Skin of body (tissue), 1 donor: ENCODE measurements at regions not wholly inside any gene's neighbourhood (a gene's known extent, or its start where the extent isn't known, plus 50 kb on each side); places are given as distances from the start of the nearest gene placed in this dataset.

Experiments used
- DNase-seq: peaks from one replicate; lab custom pipeline; 2025; lab: John Stamatoyannopoulos, UW

DNA sequence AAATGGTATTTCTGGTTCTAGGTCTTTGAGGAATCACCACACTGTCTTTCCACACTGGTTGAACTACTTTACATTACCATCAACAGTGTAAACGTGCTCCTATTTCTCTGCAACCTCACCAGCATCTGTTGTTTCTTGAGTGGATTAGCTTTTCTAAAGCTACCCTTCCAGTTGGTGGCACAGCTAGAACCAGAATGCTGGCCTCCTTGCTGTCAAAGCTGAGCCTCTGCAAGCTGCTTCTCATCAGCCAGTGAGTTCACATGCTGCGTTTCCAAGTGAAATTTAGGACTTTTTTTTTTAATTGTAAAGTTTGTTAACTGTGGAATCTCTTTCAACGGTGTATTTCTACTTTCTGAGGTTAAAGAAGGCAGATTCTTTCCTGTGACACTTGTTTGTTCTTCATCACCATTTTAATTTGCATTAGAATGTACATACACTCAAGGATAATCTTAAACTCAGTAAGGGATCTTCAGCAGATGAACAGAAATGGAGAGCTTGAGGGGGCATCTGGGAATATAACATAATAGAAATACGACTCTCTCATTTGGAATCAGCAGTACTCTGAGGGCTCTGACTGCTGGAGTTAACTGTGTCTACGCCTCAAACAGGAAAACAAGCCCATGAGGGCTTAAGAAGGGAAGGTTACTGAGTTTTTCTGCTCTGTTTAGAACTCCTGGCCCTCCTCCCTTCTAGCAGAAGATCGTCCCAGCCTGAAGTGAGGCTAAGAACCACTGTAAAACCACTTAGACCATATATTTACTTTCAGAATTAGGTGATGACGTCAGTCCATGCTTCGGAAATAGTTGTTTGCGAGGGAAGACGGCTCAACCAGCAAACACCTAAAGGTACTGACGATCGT lies 148.4 kb upstream of the FAM20A start:
- no peak for DNase-seq

DNA sequence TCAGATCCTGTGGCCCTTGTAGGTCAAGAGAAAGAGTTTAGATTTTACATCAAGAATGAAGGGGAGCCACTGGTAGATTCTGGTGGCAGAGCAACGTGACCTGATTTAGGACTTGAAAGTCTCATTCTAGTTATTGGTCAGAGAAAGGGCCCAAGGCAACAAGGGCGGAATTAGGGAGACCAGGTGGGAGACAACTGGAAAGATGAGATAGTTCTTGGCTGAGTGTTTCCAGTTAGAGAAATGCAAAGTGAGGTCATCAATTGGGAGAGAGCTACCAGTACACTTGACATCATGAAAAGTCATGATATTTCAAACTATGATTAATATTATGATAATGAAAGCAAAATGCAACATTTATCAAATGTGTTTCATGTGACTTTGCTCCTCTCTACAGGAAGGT lies 147.2 kb upstream of the FAM20A start:
- DNase-seq = no peak

- DNase-seq = no peak
Observed at GRCh38 chr17:68740555-68741447, 139.6 kb upstream of the FAM20A start.

DNA sequence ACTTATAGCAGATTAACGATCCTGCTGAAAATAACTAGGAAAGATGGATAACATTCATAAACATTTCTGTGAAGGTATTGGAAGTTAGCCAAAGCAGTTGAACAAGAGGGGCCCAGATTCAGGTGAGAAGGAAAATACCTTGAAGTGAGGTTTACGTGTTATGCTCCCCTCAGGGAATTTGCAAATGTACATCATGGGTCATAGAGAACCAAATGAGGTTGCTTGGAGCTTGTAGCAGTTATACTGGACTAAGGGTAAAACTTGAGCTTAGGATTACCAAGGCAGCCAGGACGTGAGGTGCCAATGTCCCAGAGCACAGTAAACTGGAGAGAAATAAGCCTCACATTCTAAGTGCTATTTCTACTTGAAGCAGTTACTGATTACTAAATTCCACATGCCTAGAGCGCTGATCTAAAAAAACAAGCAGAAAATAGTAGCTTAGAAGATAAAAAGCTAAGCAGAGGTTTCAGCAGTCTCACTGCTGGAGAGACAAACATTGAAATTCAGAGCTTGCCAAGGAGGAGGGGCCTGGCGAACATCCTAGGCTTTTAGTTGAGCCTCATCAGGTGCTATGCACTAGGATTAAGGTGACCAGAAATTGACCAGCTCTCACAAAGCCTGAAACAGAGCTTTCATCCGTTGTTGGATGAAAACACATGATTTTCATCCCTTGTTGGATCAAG lies 136.7 kb upstream of the FAM20A start:
- DNase-seq = no peak

GRCh38 chr17:68734931-68735330 lies 133.8 kb upstream of the FAM20A start:
- DNase-seq = peak; percentile 26

GRCh38 chr17:68734187-68734900 lies 133.2 kb upstream of the FAM20A start:
- no peak for DNase-seq

- DNase-seq = peak; percentile 24
Observed at GRCh38 chr17:68733241-68734176, 132.3 kb upstream of the FAM20A start.

- DNase-seq = no peak
Observed at GRCh38 chr17:68732301-68732749, 131.2 kb upstream of the FAM20A start.

GRCh38 chr17:68731465-68731864 lies 130.3 kb upstream of the FAM20A start:
- no peak for DNase-seq

DNA sequence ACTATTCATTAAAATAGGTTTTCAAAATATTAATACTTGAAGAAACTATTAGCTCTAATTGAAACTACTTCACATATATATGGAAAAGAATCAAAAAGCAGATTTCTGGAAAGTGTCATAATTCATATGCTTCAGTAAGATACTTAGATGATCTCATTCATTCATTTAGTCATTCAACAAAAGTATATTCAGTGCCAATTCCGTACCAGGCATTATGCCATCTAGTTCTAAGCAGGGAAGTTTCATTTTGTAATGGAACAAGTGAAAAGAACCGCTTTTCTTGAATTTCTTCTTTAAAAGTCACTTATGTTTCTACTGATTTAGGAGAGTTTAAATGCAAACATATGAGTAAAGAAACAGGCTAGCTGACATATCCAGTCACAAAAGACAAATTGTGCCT lies 118.3 kb upstream of the FAM20A start:
- DNase-seq = peak; percentile 70

- DNase-seq = no peak
Observed at GRCh38 chr17:68718926-68719325, 117.8 kb upstream of the FAM20A start.

- DNase-seq = no peak
Observed at GRCh38 chr17:68718465-68718864, 117.3 kb upstream of the FAM20A start.

DNA sequence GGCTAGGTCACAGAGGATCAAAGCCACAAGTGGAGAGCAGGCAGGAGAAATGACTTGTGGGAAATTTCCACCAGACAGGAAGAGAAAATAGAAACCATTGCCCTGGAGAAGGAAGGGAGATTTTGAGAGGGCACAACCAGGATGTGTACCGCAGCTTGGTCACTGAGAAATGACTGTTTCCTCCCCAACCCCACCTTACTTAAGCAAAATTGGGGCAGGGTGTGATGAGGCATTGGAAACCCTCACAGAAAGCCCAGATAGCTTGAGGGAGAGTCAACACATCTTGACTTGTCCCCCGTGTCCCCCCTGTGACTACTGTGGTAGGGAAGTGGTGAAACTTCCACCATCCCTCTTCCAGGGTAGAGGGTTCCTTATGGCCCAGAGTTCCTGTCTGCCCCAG lies 113.5 kb upstream of the FAM20A start:
- DNase-seq = no peak

- DNase-seq = peak; percentile 19
Observed at GRCh38 chr17:68711858-68712257, 110.7 kb upstream of the FAM20A start.

DNA sequence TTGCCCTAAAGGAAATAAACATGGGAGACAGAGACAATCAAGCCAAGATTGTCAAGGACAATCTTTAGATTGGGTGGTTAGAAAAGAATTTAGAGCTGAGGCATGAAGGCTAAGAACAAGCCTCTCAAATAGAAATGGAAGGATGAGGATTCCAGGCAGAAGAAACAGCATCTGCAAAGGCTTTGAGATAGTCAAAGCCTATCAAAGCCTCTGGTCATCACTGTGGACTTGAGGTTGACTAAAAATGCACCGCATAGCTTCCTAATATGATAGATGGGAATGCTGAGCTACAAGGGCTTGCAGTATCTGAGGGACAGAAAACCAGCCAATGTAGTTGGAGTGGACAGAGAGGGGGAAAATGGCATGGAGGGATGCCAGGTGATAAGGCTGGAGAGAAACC lies 109.8 kb upstream of the FAM20A start:
- no peak for DNase-seq

DNA sequence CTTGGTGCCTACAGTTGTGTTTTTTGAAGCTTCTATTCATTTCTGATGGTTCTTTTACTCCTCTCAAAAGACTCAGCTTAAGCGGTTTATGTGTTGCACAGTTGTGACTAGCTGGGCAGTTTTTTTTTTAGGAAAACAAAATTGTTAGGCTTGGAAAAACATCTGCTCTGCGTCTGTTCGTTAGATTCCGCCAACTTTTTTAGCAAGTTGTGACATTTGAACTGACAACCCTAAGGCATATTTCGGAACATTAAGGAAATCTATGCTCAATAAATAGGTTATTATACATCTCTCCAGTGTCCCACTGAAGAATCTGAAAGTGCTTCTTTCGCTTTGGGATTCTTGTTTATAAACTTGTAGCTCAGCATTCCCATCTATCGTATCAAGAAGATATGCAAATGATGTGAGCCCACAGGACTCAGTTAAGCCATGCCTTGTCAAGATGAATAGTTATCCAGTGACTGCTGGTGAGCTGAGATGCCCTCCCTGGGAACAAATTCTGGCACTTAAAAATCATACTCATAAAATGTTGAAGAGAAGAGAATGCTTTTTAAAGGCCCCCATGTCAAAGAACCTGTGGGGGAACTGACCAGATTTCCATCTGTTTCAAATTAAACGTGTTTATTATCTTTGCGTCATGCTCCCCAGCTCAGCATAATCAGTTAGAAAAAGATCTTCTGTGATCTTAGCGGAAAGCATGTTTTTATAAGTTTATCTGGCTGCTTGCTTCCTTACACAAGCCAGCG lies 109.0 kb upstream of the FAM20A start:
- DNase-seq = peak; percentile 97

GRCh38 chr17:68709461-68709860 lies 108.3 kb upstream of the FAM20A start:
- DNase-seq = no peak

GRCh38 chr17:68707031-68707430 lies 105.9 kb upstream of the FAM20A start:
- peak; percentile 36 for DNase-seq

DNA sequence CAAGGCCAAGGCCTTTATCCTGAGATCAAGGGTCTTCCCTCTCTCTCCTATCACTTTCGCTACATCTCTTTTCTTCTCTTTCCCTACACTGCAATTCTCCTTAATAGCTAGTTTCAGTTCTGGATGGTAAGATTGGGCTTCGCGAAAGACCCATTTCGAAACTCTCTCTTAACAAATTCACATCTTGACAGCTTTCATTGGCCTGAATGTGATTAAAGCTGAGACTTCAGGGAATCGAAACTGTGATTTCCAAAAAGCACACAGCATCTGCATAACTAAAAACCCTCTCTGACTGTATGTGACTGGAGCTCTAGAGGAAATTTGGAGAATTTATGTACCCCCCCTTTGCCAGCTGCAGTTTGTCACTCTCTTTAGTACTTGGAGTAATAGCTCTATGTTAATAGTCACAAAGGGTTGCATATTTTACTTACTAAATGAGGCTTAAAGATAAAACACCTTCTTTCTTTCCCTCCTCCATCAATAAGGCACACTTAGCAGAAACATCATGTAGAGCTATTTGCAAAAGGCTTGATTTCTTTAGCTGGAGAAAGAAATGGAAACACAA lies 105.3 kb upstream of the FAM20A start:
- peak; percentile 53 for DNase-seq
